Trophoblast cell (in vitro differentiated cells and primary cell): ENCODE measurements at regions not wholly inside any gene's neighbourhood (a gene's known extent, or its start where the extent isn't known, plus 50 kb on each side); places are given as distances from the start of the nearest gene placed in this dataset.

Experiments used
- DNase-seq, 2 donors: peaks; one replicate each; pipeline ENCODE4 v3.0.0-alpha.2; 2016
- H2AFZ ChIP-seq: 2 replicates; pipeline ENCODE4 v1.6.1; 2013; ENCODE audit warnings: low read length, moderate library complexity, mild to moderate bottlenecking; ENCODE audit not compliant: insufficient read depth, poor library complexity
- H2AK5ac ChIP-seq: 2 replicates; pipeline ENCODE4 v1.6.1; 2013; ENCODE audit warnings: mild to moderate bottlenecking, low read length
- H2BK120ac ChIP-seq: 2 replicates; pipeline ENCODE4 v1.6.1; 2013; ENCODE audit warnings: low read length, mild to moderate bottlenecking, moderate library complexity; ENCODE audit not compliant: insufficient read depth, poor library complexity
- H2BK12ac ChIP-seq: 2 replicates; pipeline ENCODE4 v1.6.1; 2013; ENCODE audit warnings: mild to moderate bottlenecking, low read length, moderate library complexity
- H2BK5ac ChIP-seq: 2 replicates; pipeline ENCODE4 v1.6.1; 2013; ENCODE audit warnings: low read length, low read depth, moderate library complexity, mild to moderate bottlenecking; ENCODE audit not compliant: poor library complexity
- H3K14ac ChIP-seq: 2 replicates; pipeline ENCODE4 v1.6.1; 2013; ENCODE audit warnings: mild to moderate bottlenecking, low read length
- H3K18ac ChIP-seq: 2 replicates; pipeline ENCODE4 v1.6.1; 2013; ENCODE audit warnings: mild to moderate bottlenecking, low read length
- H3K23ac ChIP-seq: 2 replicates; pipeline ENCODE4 v1.6.1; 2013; ENCODE audit warnings: low read length
- H3K27ac ChIP-seq: 2 replicates; pipeline ENCODE4 v1.5.1; 2013; ENCODE audit warnings: low read depth, mild to moderate bottlenecking, inconsistent platforms, low read length, moderate library complexity
- H3K27me3 ChIP-seq: 2 replicates; pipeline ENCODE4 v1.6.1; 2013; ENCODE audit warnings: inconsistent platforms, mild to moderate bottlenecking, low read length, moderate library complexity; ENCODE audit not compliant: insufficient read depth
- H3K36me3 ChIP-seq, 2 experiments: 1 replicate in 1 of 2; 2 replicates in 1 of 2; pipeline ENCODE4 v1.6.1; 2013; ENCODE audit warnings: low read length in 2 of 2, mild to moderate bottlenecking in 2 of 2, moderate library complexity in 1 of 2; ENCODE audit not compliant: insufficient read depth in 2 of 2, control insufficient read depth in 1 of 2
- H3K4ac ChIP-seq: 2 replicates; pipeline ENCODE4 v1.6.1; 2013; ENCODE audit warnings: low read depth, mild to moderate bottlenecking, low read length, moderate library complexity
- H3K4me1 ChIP-seq, 2 experiments: 1 replicate in 1 of 2; 2 replicates in 1 of 2; pipeline ENCODE4 v1.6.1; 2013; ENCODE audit warnings: low read length in 2 of 2, mild to moderate bottlenecking in 2 of 2, moderate library complexity in 1 of 2; ENCODE audit not compliant: insufficient read depth in 2 of 2, control insufficient read depth in 1 of 2
- H3K4me2 ChIP-seq: 2 replicates; pipeline ENCODE4 v1.6.1; 2013; ENCODE audit warnings: inconsistent platforms, mild to moderate bottlenecking, low read length, moderate library complexity
- H3K4me3 ChIP-seq: 2 replicates; pipeline ENCODE4 v1.5.1; 2013; ENCODE audit warnings: mild to moderate bottlenecking, low read depth, low read length, inconsistent platforms
- H3K79me1 ChIP-seq: one replicate; pipeline ENCODE4 v1.6.1; 2013; ENCODE audit warnings: low read length
- H3K79me2 ChIP-seq: 2 replicates; pipeline ENCODE4 v1.6.1; 2013; ENCODE audit warnings: low read length, mild to moderate bottlenecking; ENCODE audit not compliant: control insufficient read depth, insufficient read depth, poor library complexity
- H3K9ac ChIP-seq: 2 replicates; pipeline ENCODE4 v1.6.1; 2013; ENCODE audit warnings: mild to moderate bottlenecking, low read length
- H3K9me3 ChIP-seq: 2 replicates; pipeline ENCODE4 v1.6.1; 2013; ENCODE audit warnings: low read depth, mild to moderate bottlenecking, control low read depth, inconsistent platforms, low read length; ENCODE audit not compliant: insufficient read depth
- H4K12ac ChIP-seq: 2 replicates; pipeline ENCODE4 v1.6.1; 2013; ENCODE audit warnings: low read depth, mild to moderate bottlenecking, low read length, moderate library complexity
- H4K8ac ChIP-seq: 2 replicates; pipeline ENCODE4 v1.6.1; 2013; ENCODE audit warnings: low read depth, mild to moderate bottlenecking, low read length, moderate library complexity
- H4K91ac ChIP-seq: one replicate; pipeline ENCODE4 v1.6.1; 2013; ENCODE audit warnings: low read depth, mild to moderate bottlenecking, low read length, moderate library complexity
- WGBS: extraction: QIAGEN DNeasy Blood & Tissue Kit; methylation state at CpG from one replicate; pipeline ENCODE4 v1.1.7; 2013; ENCODE audit warnings: missing lambda C conversion rate; ENCODE audit not compliant: insufficient read length, insufficient coverage; ENCODE audit errors: extremely low coverage; 5-methylcytosine and 5-hydroxymethylcytosine counted together

DNA sequence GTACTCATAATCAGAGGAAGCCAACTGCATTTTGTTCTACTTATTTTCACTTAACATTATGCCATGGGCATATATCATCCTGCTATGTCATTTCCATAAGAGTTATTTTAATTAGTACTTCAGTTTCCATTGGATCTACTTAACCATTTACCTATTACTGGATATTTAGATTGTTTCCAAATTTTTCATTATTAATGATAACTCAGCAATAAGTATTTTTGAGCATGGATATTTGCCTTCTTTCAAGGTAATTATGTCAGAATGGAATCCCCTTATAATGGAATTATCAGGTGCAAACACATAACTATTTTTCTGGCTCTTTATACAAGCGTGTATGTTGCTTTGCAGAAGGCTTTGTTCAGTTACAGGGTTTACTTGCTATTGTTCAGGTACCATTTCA, 126.6 kb downstream of the RDH14 start:
- Histone ChIP-seq H3K4ac (no peak overlapping the region), H3K27ac (no peak overlapping the region), H3K79me1 (no peaks in the 10 kb centered on the region), H3K4me2 (no peak overlapping the region), H3K27me3 (no peaks in the 10 kb centered on the region), H3K36me3 (no peaks in the 10 kb centered on the region), H3K18ac (no peak overlapping the region), H3K23ac (no peak overlapping the region), H2BK5ac (no peak overlapping the region), H4K8ac (no peak overlapping the region), H3K9ac (no peak overlapping the region), H2AK5ac (no peak overlapping the region), H4K91ac (no peak overlapping the region), H2BK12ac (no peak overlapping the region), H4K12ac (no peak overlapping the region), H3K79me2 (no peaks in the 10 kb centered on the region), H3K4me3 (no peak overlapping the region), H2AFZ (no peak overlapping the region), H3K14ac (no peak overlapping the region), H2BK120ac (no peak overlapping the region), H3K4me1 (peaks cover 0 to 2% of the 10 kb centered on the region in 2 experiments), H3K9me3 (no peaks in the 10 kb centered on the region)
- WGBS = no CpG with 5 or more reads among the region's 1 CpG
- no peak for DNase-seq

DNA sequence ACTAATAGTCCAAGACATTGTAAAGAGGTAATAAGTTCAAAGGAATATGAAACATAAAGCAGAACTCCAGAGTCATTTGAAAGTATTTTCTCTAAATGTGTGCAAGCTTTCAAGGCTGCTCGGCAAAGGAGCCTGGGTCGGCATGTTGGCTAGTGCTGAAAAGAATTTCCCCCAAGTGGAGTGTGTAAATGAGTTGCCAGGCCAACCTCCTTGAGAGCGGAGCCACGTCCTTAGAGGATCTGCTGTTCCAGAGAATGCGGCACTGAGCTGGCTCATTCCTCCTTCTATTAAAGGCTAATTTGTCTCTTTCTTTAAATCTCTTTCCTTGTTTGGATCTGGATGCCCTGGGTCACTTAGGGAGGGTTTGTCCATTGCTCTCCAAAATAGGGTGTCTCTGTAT, 127.5 kb downstream of the RDH14 start:
- Histone ChIP-seq H4K8ac (no peak overlapping the region), H2AK5ac (no peak overlapping the region), H3K4ac (no peak overlapping the region), H3K79me1 (no peaks in the 10 kb centered on the region), H3K23ac (no peak overlapping the region), H2BK12ac (no peak overlapping the region), H3K79me2 (no peaks in the 10 kb centered on the region), H2BK5ac (no peak overlapping the region), H3K18ac (no peak overlapping the region), H2AFZ (no peak overlapping the region), H3K9me3 (no peaks in the 10 kb centered on the region), H3K4me3 (no peak overlapping the region), H3K4me1 (peaks cover 0 to 2% of the 10 kb centered on the region in 2 experiments), H3K9ac (no peak overlapping the region), H3K27me3 (no peaks in the 10 kb centered on the region), H2BK120ac (no peak overlapping the region), H3K4me2 (no peak overlapping the region), H4K91ac (no peak overlapping the region), H3K14ac (no peak overlapping the region), H4K12ac (no peak overlapping the region), H3K27ac (no peak overlapping the region), H3K36me3 (no peaks in the 10 kb centered on the region)
- DNase-seq = no peak
- no CpG with 5 or more reads among the region's 5 CpGs for WGBS

DNA sequence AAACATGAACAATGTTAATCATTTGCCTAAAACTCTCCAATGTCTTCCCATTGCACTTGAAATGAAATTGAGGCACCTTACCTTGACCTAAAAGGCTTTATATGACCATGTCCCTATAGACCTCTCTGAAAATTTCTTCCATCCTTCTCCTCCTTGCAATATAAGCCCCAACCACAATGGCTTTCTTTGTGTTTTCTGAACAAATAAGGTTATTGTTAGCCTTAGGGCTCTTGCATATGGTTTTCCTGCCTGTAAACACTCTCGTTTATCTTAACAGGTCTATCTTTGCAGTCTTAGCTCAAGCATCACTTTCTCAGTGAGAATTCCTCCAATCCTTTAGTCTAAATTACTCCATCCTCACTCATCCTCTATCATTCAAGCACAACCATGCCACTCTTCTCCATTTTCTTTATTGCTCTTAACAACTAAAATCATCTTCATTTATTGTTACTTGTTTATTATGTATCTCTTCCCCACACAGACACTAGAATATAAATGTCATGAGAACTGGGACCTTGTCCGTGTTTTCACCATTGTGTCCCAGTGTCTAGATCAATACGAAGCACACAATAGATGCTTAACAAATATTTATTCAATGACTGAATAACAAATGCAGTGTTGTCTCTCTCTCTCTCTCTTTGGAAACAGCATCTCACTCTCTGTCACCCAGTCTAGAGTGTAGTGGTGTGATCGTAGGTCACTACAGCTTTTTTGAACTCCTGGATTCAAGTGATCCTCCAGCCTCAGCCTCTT, 129.3 kb downstream of the RDH14 start:
- Histone ChIP-seq H2BK120ac (no peak overlapping the region), H3K9ac (no peak overlapping the region), H4K12ac (no peak overlapping the region), H3K4me1 (peaks cover 0 to 2% of the 10 kb centered on the region in 2 experiments), H3K4me2 (no peak overlapping the region), H3K9me3 (no peaks in the 10 kb centered on the region), H3K27ac (no peak overlapping the region), H3K79me1 (no peaks in the 10 kb centered on the region), H3K36me3 (no peaks in the 10 kb centered on the region), H3K18ac (no peak overlapping the region), H3K14ac (no peak overlapping the region), H2BK5ac (no peak overlapping the region), H4K8ac (no peak overlapping the region), H3K23ac (no peak overlapping the region), H3K27me3 (no peaks in the 10 kb centered on the region), H3K4ac (no peak overlapping the region), H3K4me3 (no peak overlapping the region), H3K79me2 (no peaks in the 10 kb centered on the region), H2AFZ (no peak overlapping the region), H2BK12ac (no peak overlapping the region), H2AK5ac (no peak overlapping the region), H4K91ac (no peak overlapping the region)
- no CpG with 5 or more reads among the region's 4 CpGs for WGBS
- no peak for DNase-seq

DNA sequence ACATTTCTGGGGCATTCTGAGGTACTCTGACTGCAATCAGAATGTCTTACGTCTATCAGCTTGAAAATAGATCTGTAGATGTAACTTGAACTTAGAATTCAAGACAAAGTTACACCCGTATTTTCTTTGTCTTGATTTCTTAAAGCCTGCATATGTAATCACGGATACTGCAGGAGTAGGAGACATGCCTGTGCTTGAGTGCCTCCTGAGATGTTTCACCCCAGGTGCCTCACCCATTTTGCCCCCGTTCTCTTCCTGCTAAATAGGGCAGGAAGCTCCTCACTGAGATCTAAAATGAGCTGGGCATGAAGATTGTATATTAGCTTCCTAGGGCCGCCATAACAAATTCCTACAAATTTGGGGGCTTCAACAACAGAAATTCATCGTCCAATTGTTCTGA, 131.9 kb downstream of the RDH14 start:
- H4K91ac ChIP-seq = no peak overlapping the region
- WGBS = no CpG with 5 or more reads among the region's 6 CpGs
- H3K27me3 ChIP-seq = no peaks in the 10 kb centered on the region
- no peak overlapping the region for H3K4ac ChIP-seq
- H3K4me3 ChIP-seq = no peak overlapping the region
- H3K4me2 ChIP-seq = no peak overlapping the region
- no peak overlapping the region for H2AFZ ChIP-seq
- no peaks in the 10 kb centered on the region for H3K36me3 ChIP-seq
- no peak overlapping the region for H4K8ac ChIP-seq
- no peak overlapping the region for H2AK5ac ChIP-seq
- no peak overlapping the region for H4K12ac ChIP-seq
- peaks cover 0 to 2% of the 10 kb centered on the region in 2 experiments for H3K4me1 ChIP-seq
- no peaks in the 10 kb centered on the region for H3K79me2 ChIP-seq
- H3K23ac ChIP-seq = no peak overlapping the region
- H3K9me3 ChIP-seq = no peaks in the 10 kb centered on the region
- H3K14ac ChIP-seq = no peak overlapping the region
- no peak for DNase-seq
- H3K79me1 ChIP-seq = no peaks in the 10 kb centered on the region
- H2BK120ac ChIP-seq = no peak overlapping the region
- no peak overlapping the region for H2BK5ac ChIP-seq
- no peak overlapping the region for H3K9ac ChIP-seq
- no peak overlapping the region for H2BK12ac ChIP-seq
- no peak overlapping the region for H3K18ac ChIP-seq
- no peak overlapping the region for H3K27ac ChIP-seq
